ENCODE measurements at regions not wholly inside any gene's neighbourhood (a gene's known extent, or its start where the extent isn't known, plus 50 kb on each side); places are given as distances from the start of the nearest gene placed in this dataset.

DNA sequence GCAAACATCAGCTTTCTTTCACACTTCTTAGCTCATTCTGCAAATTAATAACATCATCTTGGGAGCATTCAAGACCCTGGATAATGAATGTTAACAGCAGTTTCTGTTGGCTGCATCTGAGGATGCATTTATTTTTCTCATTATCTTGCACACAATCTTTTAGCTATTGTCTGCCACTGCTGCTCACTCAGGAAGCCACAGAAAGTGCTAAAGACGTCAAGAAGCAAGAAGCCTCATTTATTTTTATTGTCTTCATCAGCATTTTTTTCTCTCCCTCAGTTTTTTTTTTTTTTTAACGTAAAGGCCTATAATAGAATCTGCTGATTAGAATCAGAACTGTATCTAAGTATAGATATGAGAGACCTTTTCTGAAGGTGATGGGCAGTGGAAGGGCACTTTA lies 1339.4 kb downstream of the FAM181B start:
- Histone ChIP-seq H3K9ac (replicated peaks in 1 of 4; ENCODE audit: extremely low read depth in 1 of 4, low read depth in 3 of 4, low read length in 3 of 4) (no peak overlapping the region), H3K27me3 (replicated peaks in 1 of 4; ENCODE audit: control insufficient read depth in 3 of 4, extremely low read depth in 1 of 4, insufficient read depth in 3 of 4, low read length in 3 of 4) (no peaks in the 10 kb centered on the region), H3K56ac (replicated peaks; ENCODE audit: insufficient read length, low read depth, low read length) (no peak overlapping the region), H4K8ac (ENCODE audit: extremely low read depth, insufficient read depth, low read length) (no peak overlapping the region), H3K23me2 (ENCODE audit: low read depth, low read length) (no peaks in the 10 kb centered on the region), H3K4me1 (replicated peaks in 1 of 4; ENCODE audit: control insufficient read depth in 3 of 4, insufficient read depth in 4 of 4, low read length in 3 of 4) (no peaks in the 10 kb centered on the region), H2AFZ (ENCODE audit: low read length) (no peak overlapping the region), H3K36me3 (ENCODE audit: control insufficient read depth in 2 of 4, insufficient read depth in 4 of 4, low read length in 3 of 4) (no peaks in the 10 kb centered on the region), H3K79me1 (ENCODE audit: low read depth, low read length) (no peaks in the 10 kb centered on the region), H3K4me3 (ENCODE audit: extremely low read depth in 1 of 4, insufficient read depth in 2 of 4, low read depth in 3 of 4, low read length in 4 of 4) (no peak overlapping the region), H4K91ac (replicated peaks; ENCODE audit: insufficient read length, low read length) (no peak overlapping the region), H2BK20ac (ENCODE audit: low read length) (no peak overlapping the region), H2BK5ac (ENCODE audit: low read depth, low read length) (no peak overlapping the region), H4K5ac (ENCODE audit: insufficient read length, low read depth, low read length) (no peak overlapping the region), H2BK15ac (ENCODE audit: low read length) (no peak overlapping the region), H3K4ac (replicated peaks; ENCODE audit: insufficient read length, low read depth, low read length) (no peak overlapping the region), H3K9me3 (ENCODE audit: insufficient read depth in 2 of 2, low read depth in 1 of 2, low read length in 1 of 2) (no peaks in the 10 kb centered on the region), H3K4me2 (ENCODE audit: insufficient read depth in 1 of 2, low read depth in 2 of 2, low read length in 2 of 2) (no peak overlapping the region), H2BK120ac (replicated peaks; ENCODE audit: low read depth, low read length) (no peak overlapping the region), H3K14ac (ENCODE audit: insufficient read length) (no peak overlapping the region), H3K18ac (ENCODE audit: extremely low read depth, low read length) (no peak overlapping the region), H2BK12ac (ENCODE audit: low read depth, low read length) (no peak overlapping the region), H3K27ac (ENCODE audit: low read depth, low read length) (no peak overlapping the region), H3K23ac (ENCODE audit: insufficient read length) (no peak overlapping the region), H2AK5ac (ENCODE audit: low read depth, low read length) (no peak overlapping the region), H4K20me1 (replicated peaks in 1 of 2; ENCODE audit: control insufficient read depth in 1 of 2, insufficient read depth in 2 of 2, low read length in 2 of 2) (no peaks in the 10 kb centered on the region), H3K79me2 (ENCODE audit: control insufficient read depth in 1 of 2, insufficient read depth in 2 of 2, low read length in 2 of 2) (no peaks in the 10 kb centered on the region)
- ChIA-PET POLR2A (ENCODE audit: partially characterized antibody) (no interaction called here), CTCF (ENCODE audit: partially characterized antibody) (interaction anchor here (0.7 kb wide), 1 partner anchor 31 kb away, joined by 3 read pairs; no protein-coding TSS in a partner anchor)
- DNase-seq (ENCODE audit: low read depth in 1 of 2, low spot score in 2 of 2) (no peak), FAIRE-seq (no peak)
- WGBS, 2 experiments (ENCODE audit: extremely low coverage in 1 of 2, insufficient coverage in 1 of 2, insufficient read length in 1 of 2, insufficient replicate concordance in 2 of 2, low coverage in 1 of 2, low lambda C conversion rate in 2 of 2, missing lambda C conversion rate in 1 of 2), result 88% methylated on average over 2 of the region's 2 CpGs; no CpG with 5 or more reads in 1 of the 2 experiments
- no peak for TF ChIP-seq HDAC6 (IDR thresholded peaks at IDR 0.05; ENCODE audit: low read depth, low read length)
- TF ChIP-seq, protein P1, sequence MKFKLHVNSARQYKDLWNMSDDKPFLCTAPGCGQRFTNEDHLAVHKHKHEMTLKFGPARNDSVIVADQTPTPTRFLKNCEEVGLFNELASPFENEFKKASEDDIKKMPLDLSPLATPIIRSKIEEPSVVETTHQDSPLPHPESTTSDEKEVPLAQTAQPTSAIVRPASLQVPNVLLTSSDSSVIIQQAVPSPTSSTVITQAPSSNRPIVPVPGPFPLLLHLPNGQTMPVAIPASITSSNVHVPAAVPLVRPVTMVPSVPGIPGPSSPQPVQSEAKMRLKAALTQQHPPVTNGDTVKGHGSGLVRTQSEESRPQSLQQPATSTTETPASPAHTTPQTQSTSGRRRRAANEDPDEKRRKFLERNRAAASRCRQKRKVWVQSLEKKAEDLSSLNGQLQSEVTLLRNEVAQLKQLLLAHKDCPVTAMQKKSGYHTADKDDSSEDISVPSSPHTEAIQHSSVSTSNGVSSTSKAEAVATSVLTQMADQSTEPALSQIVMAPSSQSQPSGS (IDR thresholded peaks at IDR 0.05; ENCODE audit: low read length), result no peak
- TF ChIP-seq CBX8 (IDR thresholded peaks at IDR 0.05; ENCODE audit: borderline replicate concordance, low read depth, low read length), result no peak
- TF ChIP-seq FOSL1 (IDR thresholded peaks at IDR 0.05; ENCODE audit: insufficient read depth, low read depth, low read length), result no peak
- no peak for TF ChIP-seq JUN (IDR thresholded peaks at IDR 0.05; ENCODE audit: low read depth, low read length)
- TF ChIP-seq NANOG (IDR thresholded peaks at IDR 0.05; ENCODE audit: insufficient read depth, low read depth, low read length, poor library complexity, severe bottlenecking), result no peak

Measured in H1 (cell line).